ENCODE measurements at regions not wholly inside any gene's neighbourhood (a gene's known extent, or its start where the extent isn't known, plus 50 kb on each side); places are given as distances from the start of the nearest gene placed in this dataset.
A peak's percentile ranks its signal among the peaks of the same experiment; 100 is the strongest.

GRCh38 chr18:76643996-76644395 lies 149.0 kb upstream of the ZNF516 start:
- Mint-ChIP-seq H3K27me3 (no peaks in the 10 kb centered on the region), H3K36me3 (no peaks in the 10 kb centered on the region), H3K9me3 (no peaks in the 10 kb centered on the region), H3K4me1 (no peaks in the 10 kb centered on the region), H3K27ac (no peak overlapping the region), H3K4me3 (no peak overlapping the region)

- Mint-ChIP-seq H3K4me3 (no peak overlapping the region), H3K4me1 (no peaks in the 10 kb centered on the region), H3K9me3 (no peaks in the 10 kb centered on the region), H3K27me3 (peaks cover 1% of the 10 kb centered on the region), H3K27ac (no peak overlapping the region), H3K36me3 (no peaks in the 10 kb centered on the region)
These were observed 148.2 kb upstream of the ZNF516 start for GRCh38 chr18:76643199-76643598.

GRCh38 chr18:76640438-76640837 lies 145.4 kb upstream of the ZNF516 start:
- Mint-ChIP-seq H3K36me3 (no peaks in the 10 kb centered on the region), H3K4me3 (no peak overlapping the region), H3K4me1 (no peaks in the 10 kb centered on the region), H3K27me3 (peaks cover 2% of the 10 kb centered on the region), H3K9me3 (no peaks in the 10 kb centered on the region), H3K27ac (no peak overlapping the region)

- Mint-ChIP-seq H3K27ac (no peak overlapping the region), H3K9me3 (no peaks in the 10 kb centered on the region), H3K36me3 (no peaks in the 10 kb centered on the region), H3K4me3 (no peak overlapping the region), H3K4me1 (no peaks in the 10 kb centered on the region), H3K27me3 (peaks cover 5% of the 10 kb centered on the region)
These were observed 139.5 kb upstream of the ZNF516 start for GRCh38 chr18:76634564-76634963.

- Mint-ChIP-seq H3K4me3 (no peak overlapping the region), H3K27me3 (peaks cover 7% of the 10 kb centered on the region), H3K4me1 (no peaks in the 10 kb centered on the region), H3K27ac (no peak overlapping the region), H3K36me3 (no peaks in the 10 kb centered on the region), H3K9me3 (no peaks in the 10 kb centered on the region)
These were observed 138.7 kb upstream of the ZNF516 start for GRCh38 chr18:76633588-76634269.

- no peak overlapping the region for H3K27ac Mint-ChIP-seq
- no peaks in the 10 kb centered on the region for H3K36me3 Mint-ChIP-seq
- H3K4me3 Mint-ChIP-seq: no peak overlapping the region
- H3K9me3 Mint-ChIP-seq: peaks cover 5% of the 10 kb centered on the region
- H3K27me3 Mint-ChIP-seq: peaks cover 9% of the 10 kb centered on the region
- H3K4me1 Mint-ChIP-seq: no peaks in the 10 kb centered on the region
These were observed 132.4 kb upstream of the ZNF516 start for GRCh38 chr18:76627444-76627843.

- Mint-ChIP-seq H3K27ac (no peak overlapping the region), H3K4me1 (peaks cover under 1% of the 10 kb centered on the region), H3K4me3 (no peak overlapping the region), H3K27me3 (peaks cover 9% of the 10 kb centered on the region), H3K9me3 (peaks cover 5% of the 10 kb centered on the region), H3K36me3 (no peaks in the 10 kb centered on the region)
These were observed 131.9 kb upstream of the ZNF516 start for GRCh38 chr18:76626991-76627390.

GRCh38 chr18:76622651-76623050 lies 127.6 kb upstream of the ZNF516 start:
- H3K27ac Mint-ChIP-seq: no peak overlapping the region
- no peaks in the 10 kb centered on the region for H3K9me3 Mint-ChIP-seq
- no peaks in the 10 kb centered on the region for H3K36me3 Mint-ChIP-seq
- H3K4me1 Mint-ChIP-seq: peaks cover 12% of the 10 kb centered on the region
- peaks cover 8% of the 10 kb centered on the region for H3K27me3 Mint-ChIP-seq
- no peak overlapping the region for H3K4me3 Mint-ChIP-seq

- Mint-ChIP-seq H3K9me3 (no peaks in the 10 kb centered on the region), H3K27ac (no peak overlapping the region), H3K4me1 (peaks cover 12% of the 10 kb centered on the region), H3K4me3 (no peak overlapping the region), H3K36me3 (no peaks in the 10 kb centered on the region), H3K27me3 (peaks cover 8% of the 10 kb centered on the region)
These were observed 126.9 kb upstream of the ZNF516 start for GRCh38 chr18:76621782-76622495.

GRCh38 chr18:76621226-76621625 lies 126.2 kb upstream of the ZNF516 start:
- no peak overlapping the region for H3K4me3 Mint-ChIP-seq
- H3K4me1 Mint-ChIP-seq: peaks cover 12% of the 10 kb centered on the region
- peaks cover 8% of the 10 kb centered on the region for H3K27me3 Mint-ChIP-seq
- H3K27ac Mint-ChIP-seq: no peak overlapping the region
- no peaks in the 10 kb centered on the region for H3K9me3 Mint-ChIP-seq
- H3K36me3 Mint-ChIP-seq: no peaks in the 10 kb centered on the region

GRCh38 chr18:76620321-76621170 lies 125.5 kb upstream of the ZNF516 start:
- H3K27ac Mint-ChIP-seq: no peak overlapping the region
- H3K36me3 Mint-ChIP-seq: no peaks in the 10 kb centered on the region
- peaks cover 8% of the 10 kb centered on the region for H3K27me3 Mint-ChIP-seq
- H3K4me3 Mint-ChIP-seq: peak overlapping the region; percentile 64
- H3K9me3 Mint-ChIP-seq: no peaks in the 10 kb centered on the region
- H3K4me1 Mint-ChIP-seq: peaks cover 12% of the 10 kb centered on the region

- H3K36me3 Mint-ChIP-seq: no peaks in the 10 kb centered on the region
- no peak overlapping the region for H3K27ac Mint-ChIP-seq
- H3K27me3 Mint-ChIP-seq: peaks cover 8% of the 10 kb centered on the region
- peak overlapping the region; percentile 20 for H3K4me3 Mint-ChIP-seq
- peaks cover 12% of the 10 kb centered on the region for H3K4me1 Mint-ChIP-seq
- no peaks in the 10 kb centered on the region for H3K9me3 Mint-ChIP-seq
These were observed 124.7 kb upstream of the ZNF516 start for GRCh38 chr18:76619621-76620315.

- Mint-ChIP-seq H3K36me3 (no peaks in the 10 kb centered on the region), H3K9me3 (no peaks in the 10 kb centered on the region), H3K27me3 (peaks cover 8% of the 10 kb centered on the region), H3K4me1 (peaks cover 12% of the 10 kb centered on the region), H3K4me3 (no peak overlapping the region), H3K27ac (no peak overlapping the region)
These were observed 124.2 kb upstream of the ZNF516 start for GRCh38 chr18:76619261-76619620.

GRCh38 chr18:76618721-76619120 lies 123.7 kb upstream of the ZNF516 start:
- Mint-ChIP-seq H3K4me3 (no peak overlapping the region), H3K9me3 (no peaks in the 10 kb centered on the region), H3K4me1 (peaks cover 12% of the 10 kb centered on the region), H3K27ac (no peak overlapping the region), H3K36me3 (no peaks in the 10 kb centered on the region), H3K27me3 (peaks cover 6% of the 10 kb centered on the region)

GRCh38 chr18:76616373-76616772 lies 121.3 kb upstream of the ZNF516 start:
- Mint-ChIP-seq H3K36me3 (no peaks in the 10 kb centered on the region), H3K9me3 (no peaks in the 10 kb centered on the region), H3K27ac (no peak overlapping the region), H3K4me1 (peaks cover 5% of the 10 kb centered on the region), H3K27me3 (peaks cover 6% of the 10 kb centered on the region), H3K4me3 (no peak overlapping the region)

All from activated naive CD4-positive, alpha-beta T cell treated with anti-CD3 and anti-CD28 coated beads, Interleukin-2, amount 50 U/mL, for 24 hours (primary cell).